SK-N-SH (cell line): ENCODE measurements at regions not wholly inside any gene's neighbourhood (a gene's known extent, or its start where the extent isn't known, plus 50 kb on each side); places are given as distances from the start of the nearest gene placed in this dataset.

ENCODE experiments used
- EP300 ChIP-seq, 2 experiments: IDR thresholded peaks; 2 replicates each; pipeline versions ENCODE4 v1.4.0 to v1.6.1; 2012; ENCODE audit warnings: borderline replicate concordance in 1 of 2, low read depth in 1 of 2, low read length in 1 of 2
- RAD21 ChIP-seq: IDR thresholded peaks from 2 replicates; pipeline ENCODE4 v1.6.1; 2012; ENCODE audit warnings: mild to moderate bottlenecking, low read length
- SMC3 ChIP-seq: IDR thresholded peaks from 2 replicates; pipeline ENCODE4 v1.6.1; 2012; ENCODE audit warnings: low read depth, low read length, improper control_type of control experiment
- TEAD4 ChIP-seq: IDR thresholded peaks from 2 replicates; pipeline ENCODE4 v1.4.0; 2012; ENCODE audit warnings: mild to moderate bottlenecking, borderline replicate concordance; ENCODE audit not compliant: insufficient read depth
- TF ChIP-seq, protein P1 (sequence below): IDR thresholded peaks from 2 replicates; pipeline ENCODE4 v1.4.0; 2012; ENCODE audit warnings: low read depth, borderline replicate concordance
- TF ChIP-seq, protein P2 (sequence below): IDR thresholded peaks from 2 replicates; pipeline ENCODE4; 2012
- TF ChIP-seq, protein P3 (sequence below): fragments of 200-600 bp; sonication (generic); IDR thresholded peaks from 2 replicates; pipeline ENCODE4 v1.6.1; 2017; ENCODE audit warnings: antibody characterized with exemption, mild to moderate bottlenecking, moderate library complexity

DNA sequence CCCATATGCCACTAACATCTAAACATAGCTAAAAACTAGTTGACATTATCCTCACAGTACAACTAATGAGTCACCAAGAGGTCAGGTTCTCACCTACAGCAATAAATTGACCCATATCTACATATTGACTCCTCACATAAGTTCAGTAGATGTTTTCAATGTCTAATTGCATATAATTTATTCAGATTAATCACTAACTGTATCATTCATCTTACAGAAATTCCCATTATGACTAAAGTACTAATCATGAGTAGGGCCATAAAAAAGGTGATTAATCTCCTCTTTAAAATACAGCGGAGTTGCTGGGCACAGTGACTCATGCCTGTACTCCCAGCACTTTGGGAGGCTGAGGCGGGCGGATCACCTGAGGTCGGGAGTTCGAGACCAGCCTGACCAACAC, 82.4 kb upstream of the ST3GAL6 start:
- TF ChIP-seq, protein P1, sequence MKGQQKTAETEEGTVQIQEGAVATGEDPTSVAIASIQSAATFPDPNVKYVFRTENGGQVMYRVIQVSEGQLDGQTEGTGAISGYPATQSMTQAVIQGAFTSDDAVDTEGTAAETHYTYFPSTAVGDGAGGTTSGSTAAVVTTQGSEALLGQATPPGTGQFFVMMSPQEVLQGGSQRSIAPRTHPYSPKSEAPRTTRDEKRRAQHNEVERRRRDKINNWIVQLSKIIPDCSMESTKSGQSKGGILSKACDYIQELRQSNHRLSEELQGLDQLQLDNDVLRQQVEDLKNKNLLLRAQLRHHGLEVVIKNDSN = no peak
- TF ChIP-seq, protein P2, sequence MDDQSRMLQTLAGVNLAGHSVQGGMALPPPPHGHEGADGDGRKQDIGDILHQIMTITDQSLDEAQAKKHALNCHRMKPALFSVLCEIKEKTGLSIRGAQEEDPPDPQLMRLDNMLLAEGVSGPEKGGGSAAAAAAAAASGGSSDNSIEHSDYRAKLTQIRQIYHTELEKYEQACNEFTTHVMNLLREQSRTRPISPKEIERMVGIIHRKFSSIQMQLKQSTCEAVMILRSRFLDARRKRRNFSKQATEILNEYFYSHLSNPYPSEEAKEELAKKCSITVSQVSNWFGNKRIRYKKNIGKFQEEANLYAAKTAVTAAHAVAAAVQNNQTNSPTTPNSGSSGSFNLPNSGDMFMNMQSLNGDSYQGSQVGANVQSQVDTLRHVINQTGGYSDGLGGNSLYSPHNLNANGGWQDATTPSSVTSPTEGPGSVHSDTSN = no peak
- no peak for TF ChIP-seq TEAD4
- TF ChIP-seq, protein P3, sequence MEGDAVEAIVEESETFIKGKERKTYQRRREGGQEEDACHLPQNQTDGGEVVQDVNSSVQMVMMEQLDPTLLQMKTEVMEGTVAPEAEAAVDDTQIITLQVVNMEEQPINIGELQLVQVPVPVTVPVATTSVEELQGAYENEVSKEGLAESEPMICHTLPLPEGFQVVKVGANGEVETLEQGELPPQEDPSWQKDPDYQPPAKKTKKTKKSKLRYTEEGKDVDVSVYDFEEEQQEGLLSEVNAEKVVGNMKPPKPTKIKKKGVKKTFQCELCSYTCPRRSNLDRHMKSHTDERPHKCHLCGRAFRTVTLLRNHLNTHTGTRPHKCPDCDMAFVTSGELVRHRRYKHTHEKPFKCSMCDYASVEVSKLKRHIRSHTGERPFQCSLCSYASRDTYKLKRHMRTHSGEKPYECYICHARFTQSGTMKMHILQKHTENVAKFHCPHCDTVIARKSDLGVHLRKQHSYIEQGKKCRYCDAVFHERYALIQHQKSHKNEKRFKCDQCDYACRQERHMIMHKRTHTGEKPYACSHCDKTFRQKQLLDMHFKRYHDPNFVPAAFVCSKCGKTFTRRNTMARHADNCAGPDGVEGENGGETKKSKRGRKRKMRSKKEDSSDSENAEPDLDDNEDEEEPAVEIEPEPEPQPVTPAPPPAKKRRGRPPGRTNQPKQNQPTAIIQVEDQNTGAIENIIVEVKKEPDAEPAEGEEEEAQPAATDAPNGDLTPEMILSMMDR = no peak
- TF ChIP-seq EP300 (IDR thresholded peaks at IDR 0.05; ENCODE audit: borderline replicate concordance in 1 of 2, low read depth in 1 of 2, low read length in 1 of 2) = no peak
- no peak for TF ChIP-seq RAD21
- no peak for TF ChIP-seq SMC3
